ENCODE measurements at regions not wholly inside any gene's neighbourhood (a gene's known extent, or its start where the extent isn't known, plus 50 kb on each side); places are given as distances from the start of the nearest gene placed in this dataset.
"Not testable (repeated sequence)": the region's sequence is repeated elsewhere in the genome, so short reads cannot be mapped to it uniquely, and the experiment has no call there.

- H3K9me3 ChIP-seq, result no peaks in the 10 kb centered on the region
- DNase-seq (no peak), ATAC-seq (no peak)
- no peak for TF ChIP-seq CTCF (IDR thresholded peaks at IDR 0.05)
- 57 to 74% (median 59%) methylated on average over 2 of the region's 2 CpGs for WGBS, 3 donors
- H3K4me3 ChIP-seq, result no peak overlapping the region
- intact Hi-C loops (cut with DNase I), result no loop called here
- no peaks in the 10 kb centered on the region for H3K36me3 ChIP-seq (ENCODE audit: insufficient read depth in 1 of 2, low read depth in 1 of 2)
- no peaks in the 10 kb centered on the region for H3K27me3 ChIP-seq (ENCODE audit: insufficient read depth in 3 of 3, low read length in 2 of 3)
- H3K4me1 ChIP-seq, result no peaks in the 10 kb centered on the region
- H3K27ac ChIP-seq, result no peak overlapping the region
Observed at GRCh38 chr7:122248472-122248871, 56.1 kb downstream of the FEZF1 start.

GRCh38 chr7:122238729-122239128, 65.8 kb downstream of the FEZF1 start:
- DNase-seq; H3K27me3 ChIP-seq (ENCODE audit: insufficient read depth in 3 of 3, low read length in 2 of 3); intact Hi-C loops (cut with DNase I); H3K4me1 ChIP-seq; ATAC-seq; H3K36me3 ChIP-seq (ENCODE audit: insufficient read depth in 1 of 2, low read depth in 1 of 2); H3K27ac ChIP-seq; H3K4me3 ChIP-seq; H3K9me3 ChIP-seq: not testable (repeated sequence)
- WGBS, 3 donors, result 72 to 79% (median 74%) methylated on average over 4 to 14 of the region's 14 CpGs

- H3K36me3 ChIP-seq (ENCODE audit: insufficient read depth in 1 of 2, low read depth in 1 of 2); H3K4me1 ChIP-seq; H3K4me3 ChIP-seq; H3K9me3 ChIP-seq; intact Hi-C loops (cut with DNase I); H3K27ac ChIP-seq; DNase-seq; H3K27me3 ChIP-seq (ENCODE audit: insufficient read depth in 3 of 3, low read length in 2 of 3); ATAC-seq: not testable (repeated sequence)
- WGBS, 3 donors, result 94 to 97% (median 96%) methylated on average over 9 to 13 of the region's 13 CpGs
Observed at GRCh38 chr7:122238297-122238696, 66.3 kb downstream of the FEZF1 start.

GRCh38 chr7:122225874-122226273, 78.7 kb downstream of the FEZF1 start:
- ATAC-seq (no peak), DNase-seq (no peak)
- WGBS, 3 donors, result 50 to 64% (median 59%) methylated on average over 3 of the region's 3 CpGs
- no peaks in the 10 kb centered on the region for H3K27me3 ChIP-seq (ENCODE audit: insufficient read depth in 3 of 3, low read length in 2 of 3)
- intact Hi-C loops (cut with DNase I), result no loop called here
- no peaks in the 10 kb centered on the region for H3K9me3 ChIP-seq
- no peaks in the 10 kb centered on the region for H3K36me3 ChIP-seq (ENCODE audit: insufficient read depth in 1 of 2, low read depth in 1 of 2)
- no peaks in the 10 kb centered on the region for H3K4me1 ChIP-seq
- H3K4me3 ChIP-seq, result no peak overlapping the region
- H3K27ac ChIP-seq, result no peak overlapping the region
- no peak for TF ChIP-seq CTCF (IDR thresholded peaks at IDR 0.05)

GRCh38 chr7:122219253-122219865, 75.3 kb upstream of the AASS start:
- H3K27ac ChIP-seq, result no peak overlapping the region
- no peak for ATAC-seq
- no peak for DNase-seq
- no peaks in the 10 kb centered on the region for H3K36me3 ChIP-seq (ENCODE audit: insufficient read depth in 1 of 2, low read depth in 1 of 2)
- intact Hi-C loops (cut with DNase I), result loop anchor here in 1 of 2 donors (2.0 kb wide), 1 partner anchor 313 kb away; no protein-coding TSS in a partner anchor
- no peaks in the 10 kb centered on the region for H3K4me1 ChIP-seq
- no peak overlapping the region for H3K4me3 ChIP-seq
- no peaks in the 10 kb centered on the region for H3K9me3 ChIP-seq
- H3K27me3 ChIP-seq (ENCODE audit: insufficient read depth in 3 of 3, low read length in 2 of 3), result no peaks in the 10 kb centered on the region
- peak; percentile 67 for TF ChIP-seq CTCF (IDR thresholded peaks at IDR 0.05)

GRCh38 chr7:122217125-122217524, 73.1 kb upstream of the AASS start:
- H3K4me1 ChIP-seq, result no peaks in the 10 kb centered on the region
- no peaks in the 10 kb centered on the region for H3K36me3 ChIP-seq (ENCODE audit: insufficient read depth in 1 of 2, low read depth in 1 of 2)
- ATAC-seq, result no peak
- H3K4me3 ChIP-seq, result no peak overlapping the region
- no peak for TF ChIP-seq CTCF (IDR thresholded peaks at IDR 0.05)
- 55 to 60% (median 59%) methylated on average over 3 of the region's 3 CpGs for WGBS, 3 donors
- H3K27me3 ChIP-seq (ENCODE audit: insufficient read depth in 3 of 3, low read length in 2 of 3), result no peaks in the 10 kb centered on the region
- H3K9me3 ChIP-seq, result no peaks in the 10 kb centered on the region
- intact Hi-C loops (cut with DNase I), result no loop called here
- DNase-seq, result no peak
- no peak overlapping the region for H3K27ac ChIP-seq
